Endothelial cell of umbilical vein (primary cell): ENCODE measurements at regions not wholly inside any gene's neighbourhood (a gene's known extent, or its start where the extent isn't known, plus 50 kb on each side); places are given as distances from the start of the nearest gene placed in this dataset.

ENCODE experiments used
- BruUV-seq: library from RNA; stranded (reverse); fragments of 400-500 nt; replicated peaks from 2 replicates; lab custom pipeline; 2021; lab: Mats Ljungman, UMichigan
- CTCF ChIA-PET: fragments of 300-600, 350-600 bp; sonication (Branson Sonifier 250); formaldehyde crosslinking; loops from one replicate; lab custom pipeline; 2021; ENCODE audit warnings: antibody characterized with exemption, inconsistent platforms; lab: Charles Lee
- POLR2A ChIA-PET: fragments of 300-600, 350-600 bp; sonication (Branson Sonifier 250); formaldehyde crosslinking; loops from one replicate; lab custom pipeline; 2021; ENCODE audit warnings: antibody characterized with exemption, inconsistent platforms; lab: Charles Lee
- DNase-seq: peaks from one replicate; pipeline ENCODE4 v3.0.0-alpha.2; 2011; ENCODE audit warnings: low read depth, low spot score
- FAIRE-seq: peaks from 2 replicates; lab custom pipeline; 2011; peaks lifted over from hg19 to GRCh38; lab: Jason Lieb, UNC
- H2AFZ ChIP-seq: 2 replicates; pipeline ENCODE4 v1.6.0; 2012; ENCODE audit warnings: low read depth, low read length, control low read depth, inconsistent platforms
- H3K27ac ChIP-seq: 2 replicates; pipeline ENCODE4 v1.5.1; 2011; ENCODE audit warnings: low read depth, mild to moderate bottlenecking, control low read depth, low read length, moderate library complexity; ENCODE audit not compliant: insufficient read depth
- H3K27me3 ChIP-seq, 2 experiments: 2 replicates each; pipeline versions ENCODE4 v1.6.0 to v1.6.1; 2011; ENCODE audit warnings: low read length in 2 of 2, mixed read lengths in 1 of 2; ENCODE audit not compliant: control insufficient read depth in 2 of 2, insufficient read depth in 2 of 2
- H3K36me3 ChIP-seq, 2 experiments: 2 replicates in 1 of 2; 3 replicates in 1 of 2; pipeline ENCODE4 v1.5.1; 2011; ENCODE audit warnings: low read length in 2 of 2, mild to moderate bottlenecking in 1 of 2, moderate library complexity in 1 of 2; ENCODE audit not compliant: control insufficient read depth in 2 of 2, insufficient read depth in 2 of 2; ENCODE audit errors: extremely low read depth in 1 of 2
- H3K4me1 ChIP-seq: 3 replicates; pipeline ENCODE4 v1.5.1; 2011; ENCODE audit warnings: mild to moderate bottlenecking, low read length; ENCODE audit not compliant: control insufficient read depth, insufficient read depth; ENCODE audit errors: extremely low read depth
- H3K4me2 ChIP-seq: 2 replicates; pipeline ENCODE4 v1.6.1; 2011; ENCODE audit warnings: low read length, control low read depth, mixed read lengths; ENCODE audit not compliant: insufficient read depth
- H3K4me3 ChIP-seq, 3 experiments: fragments of 200-600 bp in 1 of 3; sonication (generic), shearing (Covaris generic) in 1 of 3; replicated peaks in 1 of 3; 2 replicates each; pipeline ENCODE4 v1.5.1; 2011 to 2016; ENCODE audit warnings: control low read depth in 3 of 3, low read length in 3 of 3, mild to moderate bottlenecking in 2 of 3, inconsistent platforms in 1 of 3, low read depth in 1 of 3, moderate library complexity in 1 of 3; ENCODE audit not compliant: insufficient read depth in 1 of 3
- H3K79me2 ChIP-seq: 2 replicates; pipeline ENCODE4 v1.6.0; 2012; ENCODE audit warnings: low read length, inconsistent platforms; ENCODE audit not compliant: control insufficient read depth, insufficient read depth
- H3K9ac ChIP-seq: replicated peaks from 2 replicates; pipeline ENCODE3; 2011; ENCODE audit warnings: low read length, control low read depth; ENCODE audit not compliant: insufficient read depth; ENCODE audit errors: extremely low read depth
- H3K9me1 ChIP-seq: replicated peaks from 3 replicates; pipeline ENCODE4 v1.6.0; 2011; ENCODE audit warnings: mild to moderate bottlenecking, low read length; ENCODE audit not compliant: control insufficient read depth, insufficient read depth; ENCODE audit errors: extremely low read depth
- H3K9me3 ChIP-seq: replicated peaks from 2 replicates; pipeline ENCODE4 v1.5.1; 2012; ENCODE audit warnings: low read length, inconsistent platforms; ENCODE audit not compliant: control insufficient read depth, insufficient read depth
- H4K20me1 ChIP-seq: replicated peaks from 2 replicates; pipeline ENCODE3; 2011; ENCODE audit warnings: mild to moderate bottlenecking, low read length; ENCODE audit not compliant: control insufficient read depth, insufficient read depth; ENCODE audit errors: extremely low read depth
- CTCF ChIP-seq, 2 donors: IDR thresholded peaks; 1 replicate in 1 of 2; 2 replicates in 1 of 2; pipeline ENCODE4 v1.5.1; 2011; ENCODE audit warnings: low read length in 2 of 2, mild to moderate bottlenecking in 2 of 2, moderate library complexity in 2 of 2, control low read depth in 1 of 2, inconsistent platforms in 1 of 2, low read depth in 1 of 2; ENCODE audit not compliant: insufficient read depth in 1 of 2; ENCODE audit errors: extremely low read depth in 1 of 2
- EZH2 ChIP-seq: IDR thresholded peaks from 2 replicates; pipeline ENCODE4 v1.6.1; 2012; ENCODE audit warnings: borderline replicate concordance, low read depth, mild to moderate bottlenecking, moderate library complexity, low read length, inconsistent platforms; ENCODE audit not compliant: severe bottlenecking
- FOS ChIP-seq: IDR thresholded peaks from 2 replicates; pipeline ENCODE4 v1.6.1; 2011; ENCODE audit warnings: mild to moderate bottlenecking, low read length, moderate library complexity, borderline replicate concordance; ENCODE audit not compliant: insufficient read depth
- GATA2 ChIP-seq: IDR thresholded peaks from 2 replicates; pipeline ENCODE4 v1.7.0; 2011; ENCODE audit warnings: low read depth, mild to moderate bottlenecking, moderate library complexity, mixed read lengths, low read length; ENCODE audit not compliant: insufficient read length, insufficient read depth
- JUN ChIP-seq: IDR thresholded peaks from 2 replicates; pipeline ENCODE4 v1.6.1; 2011; ENCODE audit warnings: borderline replicate concordance, low read depth; ENCODE audit not compliant: insufficient read length, insufficient read depth
- MAX ChIP-seq: IDR thresholded peaks from 2 replicates; pipeline ENCODE4 v1.6.1; 2011; ENCODE audit not compliant: insufficient read depth, insufficient read length
- MYC ChIP-seq: IDR thresholded peaks from one replicate; pipeline ENCODE4 v1.6.1; 2011; ENCODE audit warnings: mild to moderate bottlenecking, low read depth, low read length
- POLR2A ChIP-seq: IDR thresholded peaks from 2 replicates; pipeline ENCODE4 v1.6.1; 2012; ENCODE audit warnings: low read depth, mild to moderate bottlenecking, control low read depth, low read length
- POLR2AphosphoS5 ChIP-seq: IDR thresholded peaks from 2 replicates; pipeline ENCODE4 v1.6.1; 2012; ENCODE audit warnings: low read depth, mild to moderate bottlenecking, control low read depth, low read length, moderate library complexity; ENCODE audit not compliant: insufficient read depth
- dilution Hi-C: fragments of 300-500 bp; cut with MboI; formaldehyde crosslinking; loops from one replicate; pipeline ENCODE4 v1.15.0; 2019; ENCODE audit warnings: low sequenced_read_pairs; ENCODE audit not compliant: extremely low pct_ligation_motif_present
- intact Hi-C: fragments of 100-400 bp; cut with micrococcal nuclease; formaldehyde crosslinking; loops from one replicate; pipeline ENCODE4 v1.10.0; 2022

- Histone ChIP-seq H4K20me1 (no peaks in the 10 kb centered on the region), H3K9me3 (no peaks in the 10 kb centered on the region), H2AFZ (no peak overlapping the region), H3K27ac (no peak overlapping the region), H3K4me2 (no peak overlapping the region), H3K9ac (no peak overlapping the region), H3K4me3 (no peak overlapping the region), H3K79me2 (no peaks in the 10 kb centered on the region), H3K9me1 (no peaks in the 10 kb centered on the region), H3K27me3 (no peaks in the 10 kb centered on the region), H3K4me1 (no peaks in the 10 kb centered on the region), H3K36me3 (no peaks in the 10 kb centered on the region)
- FAIRE-seq (no peak), DNase-seq (no peak)
- intact Hi-C loops (loop anchor here (2.0 kb wide), 1 partner anchor 13 kb away; no protein-coding TSS in a partner anchor), dilution Hi-C loops (no loop called here)
- TF ChIP-seq FOS (no peak), MAX (no peak), EZH2 (no peak), GATA2 (no peak), CTCF (IDR thresholded peaks at IDR 0.05; ENCODE audit: extremely low read depth in 1 of 2, insufficient read depth in 1 of 2, low read depth in 1 of 2, low read length in 2 of 2) (no peak), MYC (no peak), JUN (no peak), POLR2A (no peak), POLR2AphosphoS5 (no peak)
- ChIA-PET POLR2A (no interaction called here), CTCF (interaction anchor here (4.5 kb wide), 1 partner anchor 10 kb away, joined by 21 read pairs; no protein-coding TSS in a partner anchor)
- BruUV-seq = no TSS peak
These were observed 119.0 kb downstream of the GASK1B start for GRCh38 chr4:158053801-158054200.
